Activated CD4-positive, alpha-beta T cell treated with anti-CD3 and anti-CD28 coated beads, Interleukin-10, Interleukin-2, amounts not matched to agents 100 ng/mL and 50 ng/mL, durations not matched to agents 16 hours and 8 hours (primary cell): ENCODE measurements at regions not wholly inside any gene's neighbourhood (a gene's known extent, or its start where the extent isn't known, plus 50 kb on each side); places are given as distances from the start of the nearest gene placed in this dataset.
"Not testable (repeated sequence)": the region's sequence is repeated elsewhere in the genome, so short reads cannot be mapped to it uniquely, and the experiment has no call there.

ENCODE experiments used
- DNase-seq: peaks from one replicate; pipeline ENCODE4 v3.0.0-alpha.2; 2020

GRCh38 chr9:38153910-38154291, 84.9 kb upstream of the SHB start:
- DNase-seq: no peak

DNA sequence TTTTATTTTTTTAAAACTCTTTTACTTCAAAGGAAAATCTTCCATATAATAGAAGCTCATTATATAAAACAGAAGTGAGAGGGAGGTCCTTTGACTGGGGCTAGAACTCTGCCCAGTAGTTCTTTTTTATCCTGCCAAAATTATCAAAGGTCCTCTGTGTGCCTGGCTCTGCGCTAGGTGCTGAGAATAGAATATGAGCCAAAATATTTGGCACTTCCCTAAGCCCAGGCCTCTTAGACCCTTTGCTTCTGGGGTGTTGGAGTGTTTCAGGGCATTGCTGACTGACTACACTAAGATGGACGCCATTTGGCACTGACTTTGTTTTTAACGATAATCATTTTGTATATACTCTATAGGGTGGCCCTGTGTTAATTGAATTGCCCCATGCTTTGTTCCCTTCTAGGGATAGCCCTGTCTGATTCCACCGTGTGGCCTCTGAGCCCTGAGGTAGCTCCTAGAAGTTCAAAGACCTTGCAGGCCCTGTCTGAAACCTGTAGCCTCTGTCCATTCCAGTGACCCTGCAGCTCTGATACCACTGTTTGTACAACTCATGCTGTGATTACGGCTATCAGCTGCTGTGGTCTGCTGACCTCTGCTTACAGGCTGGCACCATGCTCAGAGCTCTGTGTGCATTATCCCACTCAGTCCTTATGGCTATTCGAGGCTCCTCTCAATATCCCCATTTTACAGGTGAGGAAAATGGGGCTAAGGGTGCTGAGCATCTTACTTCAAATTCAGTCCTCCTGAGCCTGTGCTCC, 84.3 kb upstream of the SHB start:
- no peak for DNase-seq

GRCh38 chr9:38149647-38150046, 80.6 kb upstream of the SHB start:
- no peak for DNase-seq

DNA sequence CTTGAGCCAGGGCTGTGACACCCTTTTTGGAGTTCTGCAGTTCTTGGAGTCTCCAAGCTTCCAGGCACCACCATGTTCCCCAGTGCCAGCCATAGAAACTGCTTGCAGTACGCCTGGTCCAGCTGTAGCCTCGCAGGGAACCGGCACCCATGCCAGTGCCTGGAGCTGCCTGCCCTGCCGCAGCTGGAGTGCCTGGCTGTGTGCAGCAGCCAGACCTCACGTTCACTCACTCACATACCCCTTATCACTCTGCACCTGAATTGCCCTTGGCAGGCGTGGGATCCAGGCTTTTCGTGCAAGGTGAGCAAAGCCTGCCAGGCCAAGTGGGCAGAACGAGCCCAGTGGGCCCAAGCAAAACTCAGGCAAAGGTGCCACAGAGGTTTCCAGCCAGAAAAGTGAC, 77.8 kb upstream of the SHB start:
- DNase-seq: no peak

DNA sequence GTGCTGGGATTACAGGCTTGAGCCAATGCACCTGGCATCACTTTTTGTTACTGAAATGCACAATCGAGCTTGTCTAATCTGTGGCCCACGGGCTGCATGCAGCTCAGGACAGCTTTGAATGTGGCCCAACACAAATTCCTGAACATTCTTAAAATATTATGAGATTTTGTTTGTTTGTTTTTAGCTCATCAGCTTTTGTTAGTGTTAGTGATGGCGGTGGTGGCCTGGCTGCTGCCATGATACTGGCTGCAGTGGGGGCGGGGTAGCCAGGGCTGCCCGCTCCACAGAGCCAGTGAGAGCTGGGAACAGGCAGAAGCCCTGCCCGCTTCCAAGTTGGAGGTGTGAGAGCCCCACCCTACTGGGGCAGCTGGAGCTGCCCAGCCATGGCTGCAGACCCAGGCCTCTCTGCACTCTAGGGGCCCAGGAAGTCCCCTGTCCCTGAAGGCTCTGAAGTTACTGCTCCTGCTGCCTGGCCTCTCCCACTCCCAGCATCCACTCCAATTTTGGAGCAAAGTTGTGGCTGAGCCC, 76.6 kb upstream of the SHB start:
- no peak for DNase-seq

- DNase-seq: no peak
Measured at GRCh38 chr9:38144421-38144820, 75.4 kb upstream of the SHB start.

DNA sequence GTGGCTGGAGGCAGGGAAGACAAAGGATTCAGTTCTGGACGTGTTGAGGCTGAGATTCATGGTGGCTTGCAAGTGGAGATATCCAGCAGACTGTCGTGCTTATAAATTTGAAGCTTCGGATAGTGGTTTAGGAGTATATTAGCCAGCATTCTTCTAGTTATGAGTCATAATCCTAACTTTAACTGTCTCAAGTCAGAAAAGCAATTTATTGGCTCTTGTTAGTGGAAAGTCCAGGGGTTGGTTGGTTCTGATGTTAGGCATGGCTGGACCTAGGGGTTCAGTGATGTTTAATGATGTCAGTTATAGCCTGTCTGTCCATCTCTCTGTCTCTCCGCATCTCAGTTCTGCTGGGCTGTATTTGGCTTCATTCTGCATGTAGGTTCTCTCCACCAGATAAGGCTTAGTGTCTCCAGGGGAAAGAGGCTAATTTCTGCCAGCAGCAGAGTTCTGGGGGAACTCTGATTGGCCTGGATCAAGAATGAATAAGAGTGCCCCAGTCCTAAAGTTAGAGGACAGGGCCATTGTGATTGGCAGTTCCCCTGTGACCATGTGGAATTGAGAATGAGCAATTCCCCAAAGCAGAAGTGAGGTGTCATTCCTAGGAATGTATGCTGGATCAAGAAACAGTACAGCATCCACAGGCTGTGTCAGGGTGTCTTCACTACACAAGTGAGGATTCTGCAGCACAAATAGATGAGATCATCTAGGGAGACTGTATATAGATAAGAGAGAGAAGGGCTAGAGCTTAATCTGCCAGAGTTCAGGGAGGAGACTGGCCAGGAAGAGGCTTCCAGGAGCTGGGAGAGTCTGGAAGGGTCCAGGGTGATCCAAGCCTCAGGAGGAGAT, 72.9 kb upstream of the SHB start:
- DNase-seq: no peak

DNA sequence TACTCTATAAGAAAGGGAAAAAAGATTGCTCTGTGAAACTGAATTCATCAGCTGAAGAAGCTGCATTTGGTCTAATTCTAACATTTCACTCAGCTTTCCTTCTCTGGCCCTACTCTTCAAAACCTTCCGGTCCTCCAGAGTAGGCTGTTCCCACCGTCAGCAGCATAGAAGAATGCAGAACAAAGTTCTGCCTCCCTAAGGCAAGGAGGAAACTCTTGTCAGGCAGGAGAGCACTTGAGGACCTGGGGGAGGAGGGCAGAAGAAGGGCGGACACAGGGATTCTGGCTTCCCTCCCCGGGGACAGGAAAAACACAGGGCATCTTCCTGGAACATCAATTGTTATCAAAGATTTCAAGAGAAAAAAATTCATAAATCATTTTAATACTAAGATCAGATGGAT, 69.2 kb upstream of the SHB start:
- no peak for DNase-seq

DNA sequence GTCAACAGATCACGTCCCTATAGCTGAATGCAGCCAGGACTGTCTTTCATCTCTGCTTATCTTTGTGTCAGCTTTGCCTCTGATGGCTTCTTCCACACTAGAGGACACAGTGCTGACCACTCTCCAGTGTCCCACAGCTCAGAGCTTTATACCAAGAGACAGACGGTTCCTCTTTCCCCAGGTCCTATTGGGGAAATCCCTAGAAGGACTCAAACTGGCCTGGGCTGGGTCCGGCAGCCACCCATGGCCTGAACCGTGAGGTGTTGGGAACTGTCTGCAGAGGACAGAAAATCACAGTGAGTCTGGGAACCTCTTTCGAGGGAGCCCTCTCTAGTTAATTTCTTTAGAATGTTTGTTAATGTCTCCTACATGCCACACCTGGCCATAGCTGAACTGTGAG, 68.3 kb upstream of the SHB start:
- DNase-seq: no peak

GRCh38 chr9:38136386-38136785, 67.4 kb upstream of the SHB start:
- no peak for DNase-seq

GRCh38 chr9:38134611-38135237, 65.7 kb upstream of the SHB start:
- DNase-seq: no peak

DNA sequence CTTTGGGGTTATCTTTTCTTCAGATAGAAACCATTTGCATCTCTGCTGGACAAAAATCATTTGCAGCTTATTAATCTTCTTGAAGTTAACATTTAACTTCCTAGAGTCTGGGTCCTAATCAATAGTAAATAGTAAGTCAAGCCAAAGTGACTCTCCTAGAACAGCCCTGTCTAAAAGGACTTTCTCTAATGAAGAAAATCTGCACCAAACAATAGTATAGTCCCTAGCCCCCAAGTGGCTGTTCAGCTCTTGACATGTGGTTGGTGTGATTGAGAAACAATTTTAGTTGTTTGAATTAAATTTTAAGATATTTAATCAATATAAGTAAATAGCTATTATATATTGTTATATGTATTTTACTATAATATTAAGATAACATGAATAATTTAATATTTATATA, 64.6 kb upstream of the SHB start:
- no peak for DNase-seq

DNA sequence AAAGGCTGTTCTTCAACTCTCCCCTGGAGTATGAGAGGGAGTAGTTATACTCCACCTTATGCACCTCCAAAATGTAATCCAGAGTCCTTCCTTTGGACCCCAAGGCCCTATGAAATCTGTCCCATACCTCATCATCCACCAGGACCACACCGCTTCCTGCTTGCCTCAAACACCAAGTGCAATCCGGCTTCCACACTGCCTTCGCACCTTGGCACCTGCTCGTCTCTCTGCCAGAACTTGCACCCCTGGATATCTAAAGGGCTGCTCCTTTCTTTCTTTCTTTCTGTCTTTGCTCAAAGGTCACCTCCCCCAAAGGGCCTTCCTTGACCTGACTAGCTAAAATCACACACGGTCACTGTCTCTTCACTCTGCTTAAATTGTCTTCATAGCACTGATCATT, 63.9 kb upstream of the SHB start:
- no peak for DNase-seq

DNA sequence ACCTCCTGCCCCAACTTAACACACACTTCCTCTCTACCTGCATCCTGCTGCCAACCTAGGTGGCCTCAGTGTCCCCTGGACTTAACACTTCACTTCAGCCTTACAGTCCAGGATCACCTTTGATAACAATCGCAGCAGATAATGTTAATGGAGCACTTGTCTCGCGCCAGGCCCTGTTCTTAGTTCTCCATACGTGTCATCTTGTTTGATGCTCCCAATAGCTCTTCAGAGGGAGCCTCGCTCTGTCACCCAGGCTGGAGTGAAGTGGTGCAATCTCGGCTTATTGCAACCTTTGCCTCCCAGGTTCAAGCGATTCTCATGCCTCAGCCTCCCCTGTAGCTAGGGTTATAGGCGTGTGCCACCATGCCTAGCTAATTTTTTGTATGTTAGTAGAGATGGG, 62.7 kb upstream of the SHB start:
- DNase-seq: no peak

DNA sequence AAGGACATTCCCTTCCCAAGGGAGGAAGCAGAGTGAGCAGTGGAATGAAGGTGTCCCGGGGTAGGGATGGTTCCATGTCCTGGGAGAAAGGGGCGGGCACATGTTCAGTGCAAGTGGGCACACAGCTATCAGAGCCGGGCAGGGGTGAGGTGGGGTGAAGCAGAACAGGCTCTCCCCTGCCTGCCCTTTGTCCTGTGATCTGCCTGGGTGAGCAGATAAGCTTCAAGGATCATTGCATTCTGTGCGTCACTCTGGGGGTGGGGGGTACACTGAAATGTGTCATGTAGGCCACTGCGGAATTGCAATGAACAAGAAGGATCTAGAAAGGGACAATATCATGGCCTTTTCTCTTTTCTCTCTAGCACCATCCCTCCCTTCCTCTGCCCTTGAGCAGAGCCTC, 61.7 kb upstream of the SHB start:
- no peak for DNase-seq

DNA sequence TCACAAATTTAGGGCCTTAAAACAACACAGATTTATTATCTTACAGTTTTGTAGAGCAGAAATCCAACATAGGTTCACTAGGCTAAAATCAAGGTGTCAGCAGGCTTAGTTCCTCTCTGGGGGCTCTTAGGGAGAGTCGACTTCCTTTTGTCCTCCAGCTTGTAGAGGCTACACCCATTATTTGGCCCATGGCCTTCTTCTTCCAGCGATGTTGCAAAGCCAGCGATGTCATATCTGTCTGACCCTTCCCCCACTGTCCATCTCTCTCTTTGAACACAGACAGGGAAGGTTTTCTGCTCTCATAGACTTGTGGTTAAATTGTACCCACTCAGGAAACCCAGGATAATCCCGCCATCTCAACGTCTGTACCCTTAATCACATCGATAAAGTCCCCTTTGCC, 60.3 kb upstream of the SHB start:
- DNase-seq: no peak

GRCh38 chr9:38128752-38129270, 59.8 kb upstream of the SHB start:
- no peak for DNase-seq

DNA sequence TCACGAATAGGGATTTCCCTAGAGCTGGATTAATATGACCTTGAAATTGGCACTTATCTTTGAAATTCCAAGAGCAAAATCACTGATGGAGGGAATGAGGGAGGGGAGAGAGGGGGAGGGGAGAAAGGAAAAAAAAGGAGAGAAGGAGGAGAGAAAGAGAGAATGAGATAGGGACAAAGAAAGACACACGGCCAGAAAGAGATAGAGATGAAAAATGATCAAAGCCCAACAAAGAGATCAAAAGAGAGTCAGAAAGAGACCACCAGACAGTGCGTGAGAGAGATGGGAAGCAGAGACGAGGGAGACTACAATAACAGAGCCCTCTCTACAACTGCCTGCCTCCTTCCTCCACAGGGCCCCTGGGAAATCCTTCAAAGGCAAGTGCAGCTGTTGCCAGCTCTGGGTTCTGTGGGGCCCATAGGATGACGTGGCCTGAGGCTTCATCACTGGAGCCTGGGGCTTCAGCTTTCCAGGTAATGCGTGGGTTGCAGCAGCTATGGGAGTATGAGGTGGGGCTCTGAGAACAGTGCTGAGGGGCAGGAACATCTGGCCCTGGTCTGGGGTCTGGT, 58.3 kb upstream of the SHB start:
- no peak for DNase-seq

GRCh38 chr9:38126730-38127129, 57.7 kb upstream of the SHB start:
- no peak for DNase-seq

DNA sequence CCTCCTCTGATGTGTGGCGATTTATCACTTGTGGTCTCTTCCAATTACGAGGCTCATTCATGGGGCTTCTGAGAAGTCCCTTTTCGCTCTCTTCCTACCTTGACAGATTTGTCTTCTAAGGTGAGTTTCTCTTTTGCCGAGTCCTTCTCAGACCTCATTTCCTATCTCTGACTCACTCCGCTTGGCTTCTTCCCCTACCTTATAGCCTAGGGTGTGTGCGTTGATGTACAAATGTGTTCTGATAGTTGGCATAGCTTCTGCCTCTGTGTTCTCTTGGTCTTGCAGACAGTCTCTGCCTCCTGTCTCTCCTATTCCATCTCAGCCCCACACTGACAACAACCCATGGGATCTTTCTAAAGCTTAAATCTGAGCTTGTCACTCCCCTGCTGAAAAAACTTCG, 56.9 kb upstream of the SHB start:
- DNase-seq: no peak

DNA sequence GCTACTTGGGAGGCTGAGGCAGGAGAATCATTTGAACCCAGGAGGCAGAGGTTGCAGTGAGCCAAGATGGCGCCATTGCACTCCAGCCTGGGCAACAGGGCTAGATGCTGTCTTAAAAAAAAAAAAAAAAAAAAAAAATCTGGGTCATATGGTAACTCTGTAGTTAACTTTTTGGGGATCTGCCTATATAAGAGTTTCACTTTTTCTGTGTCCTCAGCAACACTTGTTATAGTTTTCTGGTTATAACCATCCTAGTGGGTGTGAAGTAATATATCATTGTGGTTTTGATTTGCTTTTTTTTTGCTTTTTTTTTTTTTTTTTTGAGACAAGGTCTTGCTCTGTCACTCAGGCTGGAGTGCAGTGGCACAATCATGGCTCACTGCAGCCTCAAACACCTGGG, 54.3 kb upstream of the SHB start:
- not testable (repeated sequence) for DNase-seq

DNA sequence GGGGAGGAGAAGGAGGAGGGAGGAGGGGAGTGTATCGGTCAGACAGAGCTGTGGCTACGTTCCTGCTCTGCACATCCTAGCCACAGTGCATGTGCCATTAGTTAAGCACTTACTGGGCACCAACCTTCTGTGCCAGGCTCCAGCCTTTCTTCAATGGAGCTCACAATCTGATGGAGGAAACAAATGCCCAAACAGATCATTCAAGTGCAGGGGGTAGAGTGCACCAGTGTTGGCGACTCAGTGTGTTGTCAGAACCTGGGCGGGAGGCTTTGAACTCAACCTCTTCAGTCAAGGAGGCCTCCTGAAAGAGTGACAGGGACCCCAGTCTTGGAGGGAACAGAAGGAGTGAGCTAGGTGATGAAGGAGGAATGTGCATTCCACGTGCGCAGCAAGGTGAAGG, 51.9 kb upstream of the SHB start:
- no peak for DNase-seq

GRCh38 chr9:38119560-38120236, 50.7 kb upstream of the SHB start:
- DNase-seq: no peak
